ENCODE measurements at regions not wholly inside any gene's neighbourhood (a gene's known extent, or its start where the extent isn't known, plus 50 kb on each side); places are given as distances from the start of the nearest gene placed in this dataset.
"Not testable (repeated sequence)": the region's sequence is repeated elsewhere in the genome, so short reads cannot be mapped to it uniquely, and the experiment has no call there.

GRCh38 chr6:102848210-102848609 is 1454.7 kb downstream of the GRIK2 start:
- intact Hi-C loops (cut with micrococcal nuclease): no loop called here
- ATAC-seq: no peak
- DNase-seq: no peak

DNA sequence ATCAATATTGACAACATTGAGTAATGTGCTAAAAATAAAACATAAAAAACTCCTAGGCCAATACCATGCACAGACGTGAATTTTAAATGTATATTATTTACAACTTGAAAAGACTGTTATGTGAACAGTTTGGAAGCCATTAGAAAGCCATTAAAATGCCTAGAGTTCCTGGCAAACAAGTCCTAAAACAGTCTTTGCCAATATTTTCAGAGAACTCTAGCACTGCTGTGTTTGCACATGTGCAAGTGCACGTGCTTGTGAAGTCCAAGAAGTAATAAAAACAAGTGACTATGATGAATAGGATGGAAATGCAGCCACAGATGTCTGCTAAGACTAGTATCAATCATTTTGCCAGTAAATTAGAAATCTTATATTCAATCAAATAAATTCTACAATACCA is 1447.6 kb downstream of the GRIK2 start:
- intact Hi-C loops (cut with micrococcal nuclease): no loop called here
- DNase-seq (no peak), ATAC-seq (no peak)

GRCh38 chr6:102832021-102832420 is 1438.5 kb downstream of the GRIK2 start:
- intact Hi-C loops (cut with micrococcal nuclease): no loop called here
- no peak for ATAC-seq
- DNase-seq: no peak

GRCh38 chr6:102820098-102820497 is 1426.6 kb downstream of the GRIK2 start:
- intact Hi-C loops (cut with micrococcal nuclease): no loop called here
- DNase-seq (no peak), ATAC-seq (no peak)

GRCh38 chr6:102815207-102815606 is 1421.7 kb downstream of the GRIK2 start:
- ATAC-seq (no peak), DNase-seq (no peak)
- intact Hi-C loops (cut with micrococcal nuclease): no loop called here

GRCh38 chr6:102813489-102814275 is 1420.2 kb downstream of the GRIK2 start:
- ATAC-seq: no peak
- no peak for DNase-seq
- intact Hi-C loops (cut with micrococcal nuclease): no loop called here

DNA sequence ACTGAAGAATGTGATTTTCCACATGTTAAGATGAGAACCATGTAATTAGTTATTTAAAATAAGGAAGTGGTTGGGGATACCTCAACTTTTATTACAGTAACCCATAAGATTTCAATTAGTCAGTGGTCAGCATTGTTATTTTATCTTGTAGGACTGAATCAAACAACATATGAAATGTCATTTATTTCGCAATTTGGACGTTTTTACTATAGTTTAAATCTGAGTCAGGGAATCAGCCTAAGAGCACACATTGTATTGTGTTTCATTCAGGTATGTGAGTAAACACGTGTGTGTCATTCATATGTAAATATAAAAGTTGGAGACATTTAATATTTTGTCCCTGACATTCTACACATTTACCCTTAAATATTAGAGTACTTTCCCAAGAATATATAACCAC is 1418.7 kb downstream of the GRIK2 start:
- DNase-seq: no peak
- intact Hi-C loops (cut with micrococcal nuclease): no loop called here
- ATAC-seq: no peak

GRCh38 chr6:102808944-102809505 is 1415.5 kb downstream of the GRIK2 start:
- ATAC-seq; DNase-seq; intact Hi-C loops (cut with micrococcal nuclease): not testable (repeated sequence)

DNA sequence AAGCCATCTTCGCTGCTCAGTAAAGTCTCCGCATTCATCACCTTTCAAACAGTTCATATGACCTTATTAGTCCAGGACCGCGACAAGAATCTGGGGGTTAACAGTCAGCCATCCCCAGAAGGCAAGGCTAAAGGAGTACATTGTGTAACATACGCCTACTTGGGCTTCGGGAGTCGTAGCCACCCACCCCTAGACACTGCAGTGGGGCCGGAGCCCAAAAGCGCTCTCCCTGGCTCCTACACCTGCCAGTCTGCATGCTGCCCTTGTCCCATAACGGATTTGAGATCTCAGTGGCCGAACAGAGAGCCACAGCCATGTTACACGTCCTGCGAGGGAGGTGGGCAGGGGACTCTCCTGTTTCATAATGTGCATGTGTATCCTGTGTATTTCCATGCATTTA is 1405.5 kb downstream of the GRIK2 start:
- DNase-seq (no peak), ATAC-seq (no peak)
- intact Hi-C loops (cut with micrococcal nuclease): no loop called here

DNA sequence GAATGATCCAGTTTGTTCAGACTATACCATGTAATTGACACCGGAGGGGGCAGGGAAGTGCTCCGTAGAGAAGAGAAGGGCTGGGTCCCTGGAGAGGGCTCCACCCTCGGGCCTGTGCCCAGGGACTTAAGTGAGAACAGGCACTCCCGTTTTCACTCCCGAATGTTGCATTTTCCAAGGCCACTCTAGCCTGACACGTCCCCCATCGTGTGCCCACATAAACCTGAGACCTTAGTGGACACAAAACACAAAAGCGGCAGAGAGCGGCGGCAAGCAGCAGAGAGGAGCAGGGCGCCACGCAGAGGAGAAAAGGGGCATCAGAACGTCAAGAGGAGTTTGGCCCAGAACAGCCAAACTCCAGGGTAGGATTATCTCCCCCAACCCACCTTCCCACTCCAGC is 1405.1 kb downstream of the GRIK2 start:
- intact Hi-C loops (cut with micrococcal nuclease): no loop called here
- ATAC-seq (no peak), DNase-seq (no peak)

DNA sequence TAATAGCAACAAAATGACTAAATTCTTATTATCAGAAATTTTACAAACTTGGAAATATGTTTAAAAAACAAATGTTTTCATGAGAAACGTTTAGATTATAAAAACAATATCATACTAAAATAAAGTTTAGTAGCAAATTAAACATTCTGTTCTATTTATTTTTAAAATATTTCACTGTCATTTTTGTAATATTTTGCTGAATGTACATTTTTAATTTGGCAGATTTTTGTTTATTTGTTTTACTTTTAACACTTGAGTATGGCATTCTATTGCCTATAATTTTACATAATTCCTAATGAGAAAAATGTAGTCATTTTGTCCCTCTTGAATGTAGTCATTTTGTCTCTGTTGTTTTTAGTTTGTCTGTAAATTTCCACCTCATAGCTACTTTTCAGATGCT is 1400.2 kb downstream of the GRIK2 start:
- ATAC-seq (no peak), DNase-seq (no peak)
- intact Hi-C loops (cut with micrococcal nuclease): no loop called here

DNA sequence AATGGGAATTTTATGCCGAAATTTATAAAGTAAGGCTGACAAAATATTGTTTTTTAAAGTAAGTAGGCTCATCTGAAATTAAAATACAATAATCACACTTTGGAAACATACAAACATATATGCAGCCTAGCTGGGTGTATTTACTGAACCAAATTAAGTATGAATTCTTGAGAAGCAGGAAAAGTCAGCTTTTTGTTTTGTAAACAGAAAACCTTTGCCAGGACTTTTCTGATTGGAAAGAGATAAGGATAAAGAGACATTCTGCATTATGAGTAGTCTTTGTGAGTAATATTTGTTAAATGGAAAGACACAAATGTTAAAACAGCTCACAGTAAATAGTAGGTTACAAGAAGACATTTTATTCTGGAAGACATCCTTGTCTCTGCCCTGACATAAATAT is 1380.8 kb downstream of the GRIK2 start:
- intact Hi-C loops (cut with micrococcal nuclease): no loop called here
- ATAC-seq (no peak), DNase-seq (no peak)

- ATAC-seq: no peak
These were observed 1380.1 kb downstream of the GRIK2 start for GRCh38 chr6:102773636-102774035.

DNA sequence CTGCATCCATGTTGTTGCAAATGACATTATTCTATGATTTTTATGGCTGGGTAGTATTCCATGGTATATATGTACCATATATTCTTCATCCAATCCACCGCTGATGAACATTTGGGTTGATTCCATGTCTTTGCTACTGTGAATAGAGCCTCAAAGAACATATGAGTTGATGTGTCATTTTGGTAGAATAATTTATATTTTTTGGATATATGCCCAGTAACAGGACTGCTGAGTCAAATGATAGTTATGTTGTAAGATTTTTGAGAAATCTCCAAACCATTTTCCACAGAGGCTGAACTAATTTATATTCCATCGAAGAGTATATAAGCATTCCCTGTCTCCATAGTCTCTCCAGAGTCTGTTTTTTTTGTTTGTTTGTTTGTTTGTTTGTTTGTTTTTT is 1373.5 kb downstream of the GRIK2 start:
- intact Hi-C loops (cut with micrococcal nuclease): no loop called here

More at GRCh38 chr6:102773636-102774035, 1380.1 kb downstream of the GRIK2 start:
- no peak for DNase-seq
- intact Hi-C loops (cut with micrococcal nuclease): no loop called here

GRCh38 chr6:102764317-102764716 is 1370.8 kb downstream of the GRIK2 start:
- intact Hi-C loops (cut with micrococcal nuclease): no loop called here
- DNase-seq (no peak), ATAC-seq (no peak)

More for the DNA sequence above, 1373.5 kb downstream of the GRIK2 start:
- DNase-seq: no peak
- no peak for ATAC-seq

- DNase-seq: no peak
- intact Hi-C loops (cut with micrococcal nuclease): no loop called here
- no peak for ATAC-seq
These were observed 1370.4 kb downstream of the GRIK2 start for GRCh38 chr6:102763891-102764290.

- intact Hi-C loops (cut with micrococcal nuclease): no loop called here
- no peak for DNase-seq
- no peak for ATAC-seq
These were observed 1368.4 kb downstream of the GRIK2 start for GRCh38 chr6:102761872-102762271.

DNA sequence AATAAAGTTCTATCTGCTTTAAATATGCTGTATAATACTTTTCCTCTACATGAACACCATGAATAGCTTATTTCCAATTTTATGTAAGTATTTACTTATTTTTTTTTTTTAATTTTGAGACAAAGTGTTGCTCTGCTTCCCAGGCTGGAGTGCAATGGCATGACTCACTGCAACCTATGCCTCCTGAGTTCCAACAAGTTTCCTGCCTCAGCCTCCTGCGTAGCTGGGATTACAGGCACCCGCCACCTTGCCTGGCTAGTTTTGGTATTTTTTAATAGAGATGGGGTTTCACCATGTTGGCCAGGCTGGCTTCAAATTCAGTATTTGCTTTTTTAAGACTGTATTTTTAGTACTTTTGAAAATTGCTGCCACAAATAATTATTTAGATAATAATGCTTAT is 1365.9 kb downstream of the GRIK2 start:
- no peak for ATAC-seq
- intact Hi-C loops (cut with micrococcal nuclease): no loop called here
- DNase-seq: no peak

DNA sequence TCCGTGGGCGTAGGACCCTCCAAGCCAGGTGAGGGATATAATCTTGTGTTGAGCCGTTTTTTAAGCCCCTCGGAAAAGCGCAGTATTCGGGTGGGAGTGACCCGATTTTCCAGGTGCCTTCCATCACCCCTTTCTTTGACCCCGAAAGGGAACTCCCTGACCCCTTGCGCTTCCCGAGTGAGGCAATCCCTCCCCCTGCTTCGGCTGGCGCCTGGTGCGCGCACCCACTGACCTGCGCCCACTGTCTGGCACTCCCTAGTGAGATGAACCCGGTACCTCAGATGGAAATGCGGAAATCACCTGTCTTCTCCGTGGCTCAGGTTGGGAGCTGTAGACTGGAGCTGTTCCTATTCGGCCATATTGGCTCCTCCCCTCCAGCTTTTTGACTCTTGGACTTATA is 1365.0 kb downstream of the GRIK2 start:
- DNase-seq; intact Hi-C loops (cut with micrococcal nuclease); ATAC-seq: not testable (repeated sequence)

- intact Hi-C loops (cut with micrococcal nuclease): no loop called here
- no peak for ATAC-seq
- DNase-seq: no peak
These were observed 1355.9 kb downstream of the GRIK2 start for GRCh38 chr6:102749210-102749971.
